Activated CD4-positive, alpha-beta T cell treated with anti-CD3 and anti-CD28 coated beads for 36 hours (primary cell): ENCODE measurements at regions not wholly inside any gene's neighbourhood (a gene's known extent, or its start where the extent isn't known, plus 50 kb on each side); places are given as distances from the start of the nearest gene placed in this dataset.

Source experiments
- ATAC-seq: fragments of 200-7000 bp; cut with Tn5 transposase; one replicate; pipeline ENCODE4 v1.10.0; 2021; ENCODE audit warnings: mild to moderate bottlenecking, moderate library complexity
- CTCF ChIA-PET: fragments of 350-600 bp; sonication (Branson Sonifier 250); formaldehyde crosslinking; loops from one replicate; lab custom pipeline; 2021; ENCODE audit warnings: antibody characterized with exemption; lab: Charles Lee
- POLR2A ChIA-PET: fragments of 350-600 bp; sonication (Branson Sonifier 250); formaldehyde crosslinking; loops from one replicate; lab custom pipeline; 2021; ENCODE audit warnings: antibody characterized with exemption, inconsistent platforms; lab: Charles Lee
- DNase-seq: peaks from one replicate; pipeline ENCODE4 v3.0.0-alpha.2; 2020
- H3K27ac Mint-ChIP-seq: one replicate; pipeline ENCODE4 v1.8.0; 2021; ENCODE audit warnings: mixed read lengths
- H3K27me3 Mint-ChIP-seq: one replicate; pipeline ENCODE4 v1.8.0; 2021; ENCODE audit warnings: mixed read lengths
- H3K36me3 Mint-ChIP-seq: one replicate; pipeline ENCODE4 v1.8.0; 2021; ENCODE audit warnings: low read depth, mixed read lengths
- H3K4me1 Mint-ChIP-seq: one replicate; pipeline ENCODE4 v1.8.0; 2021; ENCODE audit warnings: mixed read lengths
- H3K4me3 Mint-ChIP-seq: one replicate; pipeline ENCODE4 v1.8.0; 2021; ENCODE audit warnings: mild to moderate bottlenecking, moderate library complexity, mixed read lengths
- H3K9me3 Mint-ChIP-seq: one replicate; pipeline ENCODE4 v1.8.0; 2021; ENCODE audit warnings: low read depth, mixed read lengths
- intact Hi-C, 2 experiments: fragments of 100-400 bp; cut with DNase I in 1 of 2; cut with micrococcal nuclease in 1 of 2; formaldehyde crosslinking; loops; one replicate each; pipeline versions ENCODE4 v1.14.2 to v1.15.1; 2022 to 2024; cut with DNase I, micrococcal nuclease

- Mint-ChIP-seq H3K27ac (no peak overlapping the region), H3K4me3 (no peak overlapping the region), H3K27me3 (peaks cover 16% of the 10 kb centered on the region), H3K36me3 (no peaks in the 10 kb centered on the region), H3K4me1 (no peaks in the 10 kb centered on the region), H3K9me3 (no peaks in the 10 kb centered on the region)
- ChIA-PET CTCF (no interaction called here), POLR2A (no interaction called here)
- ATAC-seq: no peak
- intact Hi-C loops: no loop called here
- DNase-seq: no peak
Measured at GRCh38 chr5:153879596-153879995, 159.1 kb downstream of the FAM114A2 start.

- H3K4me3 Mint-ChIP-seq: no peak overlapping the region
- no peaks in the 10 kb centered on the region for H3K36me3 Mint-ChIP-seq
- no peaks in the 10 kb centered on the region for H3K4me1 Mint-ChIP-seq
- ATAC-seq (no peak), DNase-seq (no peak)
- intact Hi-C loops: no loop called here
- peaks cover 4% of the 10 kb centered on the region for H3K27me3 Mint-ChIP-seq
- H3K27ac Mint-ChIP-seq: no peak overlapping the region
- ChIA-PET POLR2A (no interaction called here), CTCF (no interaction called here)
- H3K9me3 Mint-ChIP-seq: peaks cover 1% of the 10 kb centered on the region
Measured at GRCh38 chr5:153866176-153866575, 172.5 kb downstream of the FAM114A2 start.

GRCh38 chr5:153865016-153865415 is 173.7 kb downstream of the FAM114A2 start:
- Mint-ChIP-seq H3K27ac (no peak overlapping the region), H3K9me3 (peaks cover 1% of the 10 kb centered on the region), H3K27me3 (peaks cover 7% of the 10 kb centered on the region), H3K4me1 (no peaks in the 10 kb centered on the region), H3K4me3 (no peak overlapping the region), H3K36me3 (no peaks in the 10 kb centered on the region)
- POLR2A ChIA-PET: no interaction called here
- CTCF ChIA-PET: no interaction called here
- no peak for DNase-seq
- no peak for ATAC-seq
- intact Hi-C loops: no loop called here

- Mint-ChIP-seq H3K4me3 (no peak overlapping the region), H3K27ac (no peak overlapping the region), H3K4me1 (no peaks in the 10 kb centered on the region), H3K27me3 (peaks cover 7% of the 10 kb centered on the region), H3K9me3 (peaks cover 1% of the 10 kb centered on the region), H3K36me3 (no peaks in the 10 kb centered on the region)
- ATAC-seq (no peak), DNase-seq (no peak)
- CTCF ChIA-PET: interaction anchor here (0.6 kb wide), 1 partner anchor 281 kb away, joined by 3 read pairs; no protein-coding TSS in a partner anchor
- intact Hi-C loops: no loop called here
- POLR2A ChIA-PET: no interaction called here
Measured at GRCh38 chr5:153863951-153864350, 174.8 kb downstream of the FAM114A2 start.
